DMS53 (cell line): ENCODE measurements at regions not wholly inside any gene's neighbourhood (a gene's known extent, or its start where the extent isn't known, plus 50 kb on each side); places are given as distances from the start of the nearest gene placed in this dataset.
"Not testable (repeated sequence)": the region's sequence is repeated elsewhere in the genome, so short reads cannot be mapped to it uniquely, and the experiment has no call there.

ENCODE experiments used
- DNase-seq: peaks from one replicate; lab custom pipeline; 2025; lab: John Stamatoyannopoulos, UW

- DNase-seq: peak; percentile 42
Observed at GRCh38 chr7:76849887-76850563, 182.1 kb downstream of the SPDYE17 start.

GRCh38 chr7:76839879-76840278, 192.3 kb downstream of the SPDYE17 start:
- DNase-seq: not testable (repeated sequence)

- DNase-seq: not testable (repeated sequence)
Observed at GRCh38 chr7:76839214-76839613, 192.9 kb downstream of the SPDYE17 start.

DNA sequence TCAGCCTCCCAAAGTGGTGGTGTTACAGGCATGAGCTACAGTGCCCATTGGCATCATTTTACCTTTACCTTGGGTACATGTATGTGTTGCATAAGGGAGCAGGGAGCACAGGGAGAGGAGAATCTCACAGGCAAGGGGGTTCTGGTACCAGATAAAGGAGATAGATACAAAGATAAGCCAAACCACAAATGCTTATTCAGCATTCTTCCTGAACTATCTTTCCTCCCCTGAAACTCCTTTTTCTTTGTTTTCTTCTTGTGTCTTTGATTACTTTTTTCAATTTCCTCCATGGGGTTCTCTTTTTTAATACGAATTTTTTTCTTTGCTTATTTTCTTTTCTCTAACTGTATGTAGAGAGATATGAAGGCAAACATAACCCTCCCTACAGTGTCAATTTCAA, 193.8 kb downstream of the SPDYE17 start:
- not testable (repeated sequence) for DNase-seq

- not testable (repeated sequence) for DNase-seq
Observed at GRCh38 chr7:76829233-76829632, 202.2 kb upstream of the POMZP3 start.

GRCh38 chr7:76826181-76826580, 199.1 kb upstream of the POMZP3 start:
- DNase-seq: not testable (repeated sequence)

DNA sequence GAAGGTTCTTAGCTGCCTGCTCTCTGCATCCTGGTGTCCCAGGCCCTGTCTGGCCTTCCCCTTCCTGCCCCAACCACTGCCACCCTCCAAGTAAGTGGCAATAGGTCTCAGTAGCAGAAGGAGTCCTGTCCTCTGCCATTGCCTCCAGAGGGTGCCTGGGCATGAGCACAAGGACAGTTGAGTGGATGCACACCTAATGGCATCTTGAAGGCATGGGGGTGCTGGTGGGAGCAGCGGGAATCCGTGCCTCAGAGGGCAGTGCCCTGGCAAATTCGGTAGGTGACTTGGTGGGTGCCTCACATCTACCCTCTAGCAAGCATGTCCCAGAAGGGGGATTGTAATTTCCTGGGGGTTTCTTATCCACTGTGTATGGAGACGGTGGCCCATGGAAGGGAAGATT, 182.8 kb upstream of the POMZP3 start:
- not testable (repeated sequence) for DNase-seq

GRCh38 chr7:76807588-76808100, 180.6 kb upstream of the POMZP3 start:
- not testable (repeated sequence) for DNase-seq

- not testable (repeated sequence) for DNase-seq
Observed at GRCh38 chr7:76806460-76806859, 179.4 kb upstream of the POMZP3 start.

DNA sequence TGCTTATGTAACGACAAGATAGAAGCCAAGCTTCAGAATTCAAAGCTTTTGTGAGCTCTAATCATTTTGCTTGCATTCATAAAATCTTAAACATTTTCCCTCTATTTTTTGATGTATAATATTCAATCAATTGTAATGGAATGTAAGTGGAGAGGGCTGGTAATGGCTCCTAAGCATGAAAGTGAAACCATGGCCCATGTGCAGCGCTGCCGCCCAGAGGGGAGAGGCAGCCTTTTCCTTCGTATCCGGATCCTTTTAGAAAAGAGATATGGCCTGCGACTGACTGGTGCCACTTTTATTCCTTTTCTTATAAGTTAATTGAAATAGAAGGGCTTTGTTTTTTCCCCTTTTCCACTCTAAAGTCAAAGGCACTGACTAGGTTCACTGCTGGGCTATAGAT, 178.9 kb upstream of the POMZP3 start:
- peak; percentile 13 for DNase-seq

GRCh38 chr7:76805262-76805661, 178.2 kb upstream of the POMZP3 start:
- peak; percentile 56 for DNase-seq

DNA sequence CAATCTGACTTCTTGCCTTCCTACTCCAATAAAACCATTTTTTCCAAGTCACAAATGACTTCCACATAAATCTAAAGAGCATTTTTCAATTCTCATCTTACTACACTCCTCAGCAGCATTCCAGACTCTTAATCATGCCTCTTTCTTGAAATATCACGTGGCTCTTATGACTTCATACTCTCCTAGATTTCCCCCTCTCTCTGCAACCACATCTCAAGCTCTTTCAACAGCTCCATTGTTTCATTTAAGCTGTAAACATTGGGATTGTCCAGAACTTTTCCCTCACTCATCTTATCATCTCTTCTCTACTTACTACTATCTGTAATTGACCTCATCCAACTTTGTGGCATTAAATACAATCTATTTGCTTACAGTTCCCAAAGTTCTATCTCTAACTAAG, 170.6 kb upstream of the POMZP3 start:
- DNase-seq: not testable (repeated sequence)

- not testable (repeated sequence) for DNase-seq
Observed at GRCh38 chr7:76780693-76781092, 153.6 kb upstream of the POMZP3 start.

DNA sequence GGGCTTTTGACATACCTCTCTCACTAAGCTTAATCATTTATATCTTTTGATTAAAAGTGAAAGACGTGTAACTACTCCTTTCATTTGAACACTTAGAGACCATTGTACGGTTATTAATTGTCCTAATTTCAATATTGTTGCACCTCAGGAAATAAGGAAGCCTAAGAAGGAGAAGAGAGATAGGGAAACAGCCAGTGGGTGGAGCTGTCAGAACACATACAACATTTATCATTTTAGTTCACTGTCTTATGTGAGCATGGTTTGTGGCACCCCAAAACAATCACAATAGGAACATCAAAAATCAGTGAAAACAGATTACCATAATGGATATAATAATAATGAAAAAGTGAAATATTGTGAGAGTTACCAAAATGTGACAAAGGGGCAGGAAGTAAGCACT, 147.2 kb upstream of the POMZP3 start:
- DNase-seq: peak; percentile 11

DNA sequence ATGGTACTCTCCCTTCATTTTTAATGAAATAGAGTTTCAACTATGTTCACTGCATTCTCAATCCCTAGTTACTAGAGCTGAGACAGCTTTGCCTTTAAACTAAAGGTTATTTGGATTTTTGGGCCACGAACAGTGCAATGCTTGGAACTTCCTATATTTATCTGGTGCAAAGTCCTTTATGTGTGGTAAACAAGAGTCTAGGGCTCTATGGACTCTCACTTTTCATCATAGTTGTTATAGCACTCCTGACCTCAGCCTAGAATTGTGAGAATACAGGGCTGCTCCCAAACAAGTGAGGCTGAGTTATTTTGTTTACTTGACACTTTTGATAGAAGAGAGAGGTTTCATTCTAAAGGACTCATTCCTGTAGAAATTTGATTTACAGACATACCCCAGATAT, 144.9 kb upstream of the POMZP3 start:
- not testable (repeated sequence) for DNase-seq

GRCh38 chr7:76763977-76764376, 136.9 kb upstream of the POMZP3 start:
- peak; percentile 10 for DNase-seq

- not testable (repeated sequence) for DNase-seq
Observed at GRCh38 chr7:76760546-76761220, 133.6 kb upstream of the POMZP3 start.

DNA sequence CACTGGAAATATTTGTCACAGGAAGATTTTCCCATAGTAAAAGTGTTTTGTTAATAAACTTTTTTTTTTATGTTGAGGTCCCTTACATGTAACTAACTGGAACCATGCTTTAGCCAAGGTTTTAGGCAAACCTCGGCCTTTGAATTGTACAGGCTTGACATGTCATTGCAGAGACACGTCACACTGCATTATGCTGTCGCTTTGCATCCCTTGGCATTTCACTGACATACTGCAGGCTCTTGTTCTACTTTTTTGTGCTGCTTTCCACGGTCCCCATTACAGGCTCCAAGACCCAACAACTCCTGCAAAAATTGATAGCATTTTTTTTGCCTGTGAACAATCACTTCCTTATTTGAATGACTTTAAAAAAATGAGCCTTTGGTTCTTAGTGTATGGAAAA, 112.5 kb upstream of the POMZP3 start:
- DNase-seq: not testable (repeated sequence)

- DNase-seq: peak; percentile 51
Observed at GRCh38 chr7:76736724-76737123, 109.6 kb upstream of the POMZP3 start.

DNA sequence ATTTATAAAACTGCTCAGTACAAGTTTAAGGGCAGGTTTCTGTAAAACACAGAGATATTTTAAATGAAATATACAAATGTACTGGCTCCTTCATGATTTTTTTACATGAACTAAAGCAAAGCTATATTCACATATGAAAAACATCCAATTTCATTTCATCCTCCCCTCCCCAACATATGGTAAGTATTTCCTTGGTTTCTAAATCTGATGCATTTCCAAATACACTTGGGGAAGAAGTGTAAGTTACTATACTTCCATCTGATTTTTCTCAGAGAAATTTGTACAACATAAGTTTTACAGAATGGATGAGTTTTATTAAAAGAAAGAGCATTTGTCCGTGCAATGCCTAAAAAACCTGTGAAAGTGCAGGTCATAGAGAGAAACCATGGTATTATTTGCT, 109.0 kb upstream of the POMZP3 start:
- DNase-seq: not testable (repeated sequence)

DNA sequence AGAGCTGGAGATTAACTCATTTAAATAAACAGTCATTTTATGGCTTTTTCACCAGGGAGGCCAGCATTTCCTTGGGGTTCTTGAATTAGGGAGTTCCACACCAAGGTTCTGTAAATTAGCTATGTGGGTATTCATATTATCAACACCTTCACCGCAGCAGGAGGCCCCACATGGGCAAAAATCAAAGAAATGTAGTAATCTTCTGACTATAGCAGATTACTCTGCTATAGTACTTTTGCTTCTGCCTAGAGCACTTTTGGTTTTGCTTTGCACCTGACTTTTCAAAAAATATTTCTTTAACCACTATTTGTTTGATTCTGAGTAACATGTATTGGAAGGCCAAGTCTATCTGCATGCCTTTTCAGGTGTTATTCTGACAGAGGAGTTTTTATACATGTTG, 108.6 kb upstream of the POMZP3 start:
- DNase-seq: not testable (repeated sequence)

DNA sequence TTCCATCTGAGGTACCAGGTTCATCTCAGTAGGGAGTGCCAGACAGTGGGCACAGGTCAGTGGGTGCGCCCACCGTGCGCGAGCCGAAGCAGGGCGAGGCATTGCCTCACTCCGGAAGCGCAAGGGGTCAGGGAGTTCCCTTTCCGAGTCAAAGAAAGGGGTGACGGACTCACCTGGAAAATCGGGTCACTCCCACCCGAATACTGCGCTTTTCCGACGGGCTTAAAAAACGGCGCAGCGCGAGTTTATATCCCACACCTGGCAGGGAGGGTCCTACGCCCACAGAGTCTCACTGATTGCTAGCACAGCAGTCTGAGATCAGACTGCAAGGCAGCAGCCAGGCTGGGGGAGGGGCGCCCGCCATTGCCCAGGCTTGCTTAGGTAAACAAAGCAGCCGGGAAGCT, 101.5 kb upstream of the POMZP3 start:
- DNase-seq: peak; percentile 46

GRCh38 chr7:76723928-76724327, 96.8 kb upstream of the POMZP3 start:
- DNase-seq: not testable (repeated sequence)
